Glutamatergic neuron (in vitro differentiated cells): ENCODE measurements at regions not wholly inside any gene's neighbourhood (a gene's known extent, or its start where the extent isn't known, plus 50 kb on each side); places are given as distances from the start of the nearest gene placed in this dataset.

Source experiments
- DNase-seq: peaks from one replicate; pipeline ENCODE4 v3.0.0; 2022
- H3K27ac Mint-ChIP-seq: one replicate; pipeline ENCODE4 v1.8.0; 2020; ENCODE audit warnings: mild to moderate bottlenecking, mixed read lengths, inconsistent platforms; ENCODE audit not compliant: unreplicated experiment
- H3K27me3 Mint-ChIP-seq: one replicate; pipeline ENCODE4 v1.8.0; 2020; ENCODE audit warnings: mild to moderate bottlenecking, moderate library complexity, mixed read lengths, inconsistent platforms; ENCODE audit not compliant: unreplicated experiment
- H3K36me3 Mint-ChIP-seq: one replicate; pipeline ENCODE4 v1.8.0; 2020; ENCODE audit warnings: mild to moderate bottlenecking, mixed read lengths, inconsistent platforms; ENCODE audit not compliant: unreplicated experiment
- H3K4me1 Mint-ChIP-seq: one replicate; pipeline ENCODE4 v1.8.0; 2020; ENCODE audit warnings: mild to moderate bottlenecking, low read depth, mixed read lengths, inconsistent platforms; ENCODE audit not compliant: unreplicated experiment
- H3K4me3 Mint-ChIP-seq: one replicate; pipeline ENCODE4 v1.8.0; 2020; ENCODE audit warnings: mild to moderate bottlenecking, mixed read lengths, inconsistent platforms; ENCODE audit not compliant: unreplicated experiment
- H3K9me3 Mint-ChIP-seq: one replicate; pipeline ENCODE4 v1.8.0; 2020; ENCODE audit warnings: mild to moderate bottlenecking, moderate library complexity, mixed read lengths, inconsistent platforms; ENCODE audit not compliant: unreplicated experiment
- CTCF ChIP-seq: fragments of 200-600 bp; sonication (generic); IDR thresholded peaks from one replicate; pipeline ENCODE4 v1.5.0; 2021; ENCODE audit not compliant: partially characterized antibody, unreplicated experiment

GRCh38 chr1:224533517-224533916 lies 82.6 kb upstream of the CNIH3 start:
- H3K27ac Mint-ChIP-seq, result no peak overlapping the region
- no peaks in the 10 kb centered on the region for H3K4me1 Mint-ChIP-seq
- TF ChIP-seq CTCF, result no peak
- no peak for DNase-seq
- no peaks in the 10 kb centered on the region for H3K36me3 Mint-ChIP-seq
- peaks cover 1% of the 10 kb centered on the region for H3K9me3 Mint-ChIP-seq
- no peaks in the 10 kb centered on the region for H3K27me3 Mint-ChIP-seq
- no peak overlapping the region for H3K4me3 Mint-ChIP-seq

- TF ChIP-seq CTCF, result no peak
- Mint-ChIP-seq H3K4me1 (no peaks in the 10 kb centered on the region), H3K27me3 (no peaks in the 10 kb centered on the region), H3K4me3 (no peak overlapping the region), H3K36me3 (no peaks in the 10 kb centered on the region), H3K27ac (no peak overlapping the region), H3K9me3 (peaks cover 1% of the 10 kb centered on the region)
- no peak for DNase-seq
Measured at GRCh38 chr1:224534731-224535130, 81.4 kb upstream of the CNIH3 start.

GRCh38 chr1:224535641-224536040 lies 80.5 kb upstream of the CNIH3 start:
- no peak for DNase-seq

GRCh38 chr1:224539971-224540370 lies 76.1 kb upstream of the CNIH3 start:
- Mint-ChIP-seq H3K4me1 (no peaks in the 10 kb centered on the region), H3K36me3 (no peaks in the 10 kb centered on the region), H3K9me3 (peaks cover 1% of the 10 kb centered on the region), H3K4me3 (no peak overlapping the region), H3K27me3 (peaks cover 2% of the 10 kb centered on the region), H3K27ac (no peak overlapping the region)
- no peak for DNase-seq
- no peak for TF ChIP-seq CTCF

More at GRCh38 chr1:224535641-224536040, 80.5 kb upstream of the CNIH3 start:
- Mint-ChIP-seq H3K9me3 (peaks cover 1% of the 10 kb centered on the region), H3K4me1 (no peaks in the 10 kb centered on the region), H3K4me3 (no peak overlapping the region), H3K27ac (no peak overlapping the region), H3K27me3 (no peaks in the 10 kb centered on the region), H3K36me3 (no peaks in the 10 kb centered on the region)
- no peak for TF ChIP-seq CTCF

GRCh38 chr1:224540535-224540934 lies 75.6 kb upstream of the CNIH3 start:
- H3K36me3 Mint-ChIP-seq, result no peaks in the 10 kb centered on the region
- no peak overlapping the region for H3K27ac Mint-ChIP-seq
- DNase-seq, result no peak

More at GRCh38 chr1:224540535-224540934, 75.6 kb upstream of the CNIH3 start:
- no peak for TF ChIP-seq CTCF
- no peaks in the 10 kb centered on the region for H3K4me1 Mint-ChIP-seq
- H3K9me3 Mint-ChIP-seq, result no peaks in the 10 kb centered on the region
- H3K27me3 Mint-ChIP-seq, result peaks cover 2% of the 10 kb centered on the region
- H3K4me3 Mint-ChIP-seq, result no peak overlapping the region
